ENCODE measurements at regions not wholly inside any gene's neighbourhood (a gene's known extent, or its start where the extent isn't known, plus 50 kb on each side); places are given as distances from the start of the nearest gene placed in this dataset.

DNA sequence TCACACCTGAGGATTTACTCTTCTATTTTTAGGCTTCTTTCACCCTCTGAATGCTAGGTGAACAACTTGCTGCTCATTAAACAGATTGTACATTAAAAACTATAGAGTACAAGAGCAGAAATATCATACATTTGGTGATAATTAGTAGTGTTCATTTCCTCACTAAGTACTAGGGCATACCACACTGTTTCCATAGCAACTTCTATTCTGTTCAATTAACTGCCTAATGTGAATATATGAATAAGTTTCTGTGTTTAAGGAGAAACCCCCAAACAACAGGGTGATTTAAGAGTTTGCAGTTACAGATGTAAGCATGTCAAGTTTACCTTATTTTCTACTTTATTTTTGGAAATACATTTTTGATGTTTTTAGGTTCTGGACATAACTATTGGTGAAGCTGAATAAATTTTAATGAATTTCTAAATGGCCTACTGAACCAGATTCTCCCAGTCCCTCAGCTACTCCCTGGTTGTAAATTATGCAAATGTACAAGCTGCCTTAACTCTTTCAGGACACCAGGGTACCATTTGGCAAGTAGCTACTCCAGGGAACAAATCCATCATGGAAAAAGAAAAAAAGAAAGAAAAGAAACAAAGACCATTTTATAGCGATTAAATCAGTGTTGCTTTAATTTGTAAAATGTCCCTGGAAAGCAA, 199.8 kb upstream of the NAV3 start:
- POLR2A ChIA-PET, result no interaction called here
- CTCF ChIA-PET, result no interaction called here

DNA sequence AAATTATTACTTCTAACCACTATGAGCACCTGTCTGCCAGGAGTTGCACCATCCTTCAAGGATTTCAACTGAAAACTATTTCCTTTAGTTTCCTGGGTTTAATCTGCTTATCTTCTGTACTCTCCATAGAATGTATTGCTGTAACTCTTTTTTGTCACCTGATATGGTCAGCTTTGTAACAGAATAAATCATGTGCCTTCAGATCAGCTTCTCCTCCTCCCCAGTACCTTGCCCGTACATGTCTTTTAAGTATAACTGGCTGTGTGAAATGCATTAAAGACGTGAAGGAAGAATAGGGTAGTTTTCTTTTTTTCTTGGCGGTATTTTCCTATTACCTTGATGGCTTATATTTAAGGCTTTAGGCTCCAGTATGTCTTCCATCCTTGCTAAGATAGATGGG, 200.3 kb upstream of the NAV3 start:
- ChIA-PET POLR2A (no interaction called here), CTCF (no interaction called here)

GRCh38 chr12:77629141-77629540, 201.6 kb upstream of the NAV3 start:
- POLR2A ChIA-PET, result no interaction called here
- CTCF ChIA-PET, result no interaction called here

DNA sequence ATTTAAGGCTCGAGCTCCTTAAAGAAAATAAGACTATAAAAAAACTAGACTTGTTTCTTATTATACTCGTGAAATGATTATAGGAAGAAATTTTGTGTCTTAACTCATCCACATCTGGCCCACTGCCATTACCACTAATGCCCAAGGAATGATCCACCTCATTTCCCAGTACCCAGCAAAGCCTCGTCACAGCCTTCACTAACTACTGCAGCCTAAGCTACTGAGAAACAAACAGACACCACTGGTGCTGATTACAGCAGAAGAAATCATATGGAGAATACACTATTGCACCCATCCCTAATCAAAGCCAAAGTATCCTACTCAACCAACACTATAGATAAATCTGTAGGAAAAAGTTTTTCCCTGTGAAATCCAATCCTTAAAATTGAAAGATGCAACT, 205.3 kb upstream of the NAV3 start:
- CTCF ChIA-PET, result no interaction called here
- POLR2A ChIA-PET, result no interaction called here

DNA sequence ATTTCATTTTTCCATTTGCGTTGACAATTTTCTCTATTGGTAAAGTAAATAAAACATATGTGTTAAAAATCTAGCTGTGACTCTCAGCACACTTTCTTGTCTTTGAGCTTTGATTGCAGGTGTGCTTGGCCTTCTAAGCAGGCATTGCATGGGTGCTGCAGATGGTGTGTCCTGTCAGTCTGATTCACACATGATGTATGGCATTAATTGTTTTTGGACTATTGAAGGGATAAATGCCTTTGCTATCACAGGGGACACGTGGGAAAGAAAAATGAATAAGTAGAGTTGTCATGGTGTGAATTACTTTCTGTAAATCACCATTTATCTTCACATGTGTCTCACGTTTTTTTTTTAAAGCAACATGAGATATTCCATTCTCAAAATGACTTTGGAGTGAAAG, 211.3 kb upstream of the NAV3 start:
- ChIA-PET CTCF (no interaction called here), POLR2A (no interaction called here)

DNA sequence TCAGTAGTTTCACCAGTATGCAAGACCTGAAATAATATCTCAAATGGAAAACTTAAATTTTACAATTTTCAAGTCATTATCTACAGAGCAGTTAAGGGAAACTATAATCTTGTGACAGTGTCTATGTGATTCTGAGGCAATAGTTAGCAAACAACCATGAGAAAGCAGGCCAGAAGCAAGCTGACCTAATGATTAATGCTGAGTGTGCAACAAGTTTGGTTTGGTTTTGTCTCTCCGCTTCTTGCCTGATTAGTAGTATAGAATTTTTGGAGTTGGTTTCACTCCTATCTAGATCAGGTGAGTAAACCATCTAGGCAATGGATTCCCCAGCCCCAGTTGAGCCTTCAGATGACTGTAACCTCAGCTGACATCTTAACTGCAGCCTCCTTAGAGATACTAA, 212.9 kb upstream of the NAV3 start:
- ChIA-PET POLR2A (no interaction called here), CTCF (no interaction called here)

DNA sequence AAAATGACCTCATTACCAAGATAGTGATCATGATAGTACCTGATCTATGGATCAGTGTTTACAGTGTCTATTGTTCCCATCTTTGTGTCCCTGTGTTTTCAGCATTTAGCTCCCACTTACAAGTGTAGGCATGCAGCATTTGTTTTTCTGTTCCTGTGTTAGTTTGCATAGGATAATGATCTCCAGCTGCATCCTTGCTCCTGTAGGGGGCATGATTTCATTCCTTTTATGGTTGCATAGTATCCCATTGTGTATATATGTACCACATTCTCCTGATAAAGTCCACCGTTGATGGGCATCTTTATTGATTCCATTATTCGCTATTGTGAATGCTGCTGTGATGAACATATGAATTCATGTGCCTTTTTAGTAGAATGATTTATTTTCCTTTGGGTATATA, 215.4 kb upstream of the NAV3 start:
- POLR2A ChIA-PET, result no interaction called here
- CTCF ChIA-PET, result no interaction called here

GRCh38 chr12:77613411-77613810, 217.3 kb upstream of the NAV3 start:
- ChIA-PET CTCF (no interaction called here), POLR2A (no interaction called here)

DNA sequence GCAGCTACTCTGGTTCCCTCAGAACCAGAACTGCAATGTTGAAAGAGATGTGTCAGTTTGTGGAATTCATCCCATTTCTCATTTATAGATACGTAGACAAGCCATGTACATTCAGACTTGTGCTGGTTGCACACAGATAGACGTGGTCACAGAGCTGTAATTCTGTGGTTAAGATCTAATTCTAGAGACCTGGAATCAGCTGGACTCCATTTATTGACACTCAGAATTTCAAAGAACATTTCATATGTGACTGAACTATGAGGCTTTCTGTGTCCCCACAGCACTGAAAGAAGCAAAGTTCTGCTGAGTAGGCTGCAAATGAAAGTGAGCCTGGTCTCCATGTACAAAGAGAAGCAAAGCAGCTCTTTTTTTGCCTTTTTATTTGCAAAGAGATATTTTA, 220.2 kb upstream of the NAV3 start:
- CTCF ChIA-PET, result no interaction called here

GRCh38 chr12:77609016-77609415, 221.7 kb upstream of the NAV3 start:
- CTCF ChIA-PET, result no interaction called here
- POLR2A ChIA-PET, result no interaction called here

More for the DNA sequence above, 220.2 kb upstream of the NAV3 start:
- POLR2A ChIA-PET, result no interaction called here

- POLR2A ChIA-PET, result no interaction called here
- CTCF ChIA-PET, result no interaction called here
Observed at GRCh38 chr12:77608271-77608824, 222.3 kb upstream of the NAV3 start.

GRCh38 chr12:77606348-77606747, 224.3 kb upstream of the NAV3 start:
- ChIA-PET POLR2A (no interaction called here), CTCF (no interaction called here)

GRCh38 chr12:77603946-77604345, 226.7 kb upstream of the NAV3 start:
- ChIA-PET POLR2A (no interaction called here), CTCF (no interaction called here)

- POLR2A ChIA-PET, result no interaction called here
- CTCF ChIA-PET, result no interaction called here
Observed at GRCh38 chr12:77601069-77601468, 229.6 kb upstream of the NAV3 start.

- ChIA-PET POLR2A (no interaction called here), CTCF (no interaction called here)
Observed at GRCh38 chr12:77600468-77600843, 230.2 kb upstream of the NAV3 start.

DNA sequence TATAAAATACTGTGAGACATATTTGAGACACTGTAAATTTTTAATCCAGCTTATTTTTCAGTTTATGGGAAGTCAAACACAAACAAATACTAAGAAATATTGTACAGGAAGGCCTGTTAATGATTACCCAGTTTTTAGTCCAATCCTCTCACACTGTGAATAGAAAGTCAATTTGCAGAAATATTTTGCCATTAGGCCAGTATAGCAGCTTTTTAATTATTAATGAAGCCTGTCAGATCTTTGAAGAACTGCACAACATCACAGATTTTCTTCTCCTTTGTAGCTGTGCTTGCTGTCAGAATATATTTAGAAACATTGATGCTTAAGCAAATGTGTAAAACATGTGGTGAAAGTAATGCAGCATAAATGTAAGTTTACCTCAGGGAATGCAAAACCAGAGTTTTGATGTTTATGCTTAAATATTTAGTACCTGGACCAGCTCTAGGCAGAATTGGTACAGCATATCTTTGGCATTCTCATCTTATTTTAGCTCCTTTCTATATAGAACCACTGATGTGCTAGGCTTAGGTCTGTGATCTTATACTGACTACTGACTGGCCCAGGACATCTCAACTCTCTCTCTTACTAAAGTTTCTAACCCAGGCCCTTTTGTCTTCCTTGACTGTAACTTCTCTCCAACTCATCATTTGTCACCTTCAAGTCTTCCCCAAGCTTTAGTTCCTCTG, 230.8 kb upstream of the NAV3 start:
- ChIA-PET POLR2A (no interaction called here), CTCF (no interaction called here)

DNA sequence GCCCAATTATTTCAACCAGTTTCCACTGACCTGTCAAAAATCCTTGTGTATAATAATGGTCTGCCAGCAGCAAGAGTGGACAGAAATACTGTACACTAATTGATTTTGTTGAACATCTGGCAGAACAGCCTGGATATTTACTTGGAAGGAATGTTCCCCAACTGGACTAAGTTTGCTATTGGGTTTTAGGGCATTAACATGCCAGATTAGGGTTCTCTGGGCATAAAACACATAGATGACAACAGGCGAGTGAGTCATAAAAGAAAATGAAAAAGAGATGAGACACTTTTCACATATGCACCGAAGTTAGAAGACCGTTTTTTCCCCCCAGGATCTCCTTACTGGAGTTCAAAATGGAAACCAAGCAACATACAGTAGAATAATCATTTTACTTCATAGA, 236.3 kb upstream of the NAV3 start:
- CTCF ChIA-PET, result no interaction called here

DNA sequence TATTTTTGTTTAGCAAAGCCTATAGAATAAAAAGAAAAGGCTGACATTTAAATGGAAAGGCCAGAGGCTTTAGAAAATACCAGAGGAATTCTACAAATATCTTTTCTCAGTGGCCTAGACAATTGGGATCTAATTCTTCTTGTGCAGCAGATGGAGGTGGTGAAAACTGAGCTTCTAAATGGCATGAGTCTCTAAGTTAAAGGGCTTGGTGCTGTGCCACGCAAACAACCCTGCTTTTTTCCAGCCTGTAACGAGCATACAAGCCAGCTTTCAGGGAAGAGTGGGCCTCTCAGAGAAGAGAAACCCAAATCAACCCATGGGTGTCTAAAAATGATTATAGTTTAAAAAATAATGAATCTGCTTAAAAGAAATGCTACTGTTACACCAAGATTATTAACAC, 237.9 kb upstream of the NAV3 start:
- ChIA-PET POLR2A (no interaction called here), CTCF (no interaction called here)

More for the DNA sequence above, 236.3 kb upstream of the NAV3 start:
- POLR2A ChIA-PET, result no interaction called here

GRCh38 chr12:77591959-77592743, 238.5 kb upstream of the NAV3 start:
- ChIA-PET CTCF (no interaction called here), POLR2A (no interaction called here)

GRCh38 chr12:77590306-77590705, 240.4 kb upstream of the NAV3 start:
- ChIA-PET CTCF (no interaction called here), POLR2A (interaction anchor here (0.7 kb wide), 1 partner anchor 404 kb away, joined by 3 read pairs; no protein-coding TSS in a partner anchor)

- CTCF ChIA-PET, result no interaction called here
- POLR2A ChIA-PET, result no interaction called here
Observed at GRCh38 chr12:77584860-77585259, 245.8 kb upstream of the NAV3 start.

Measured in activated CD8-positive, alpha-beta memory T cell treated with anti-CD3 and anti-CD28 coated beads for 36 hours (primary cell).